SK-N-SH (cell line): ENCODE measurements at regions not wholly inside any gene's neighbourhood (a gene's known extent, or its start where the extent isn't known, plus 50 kb on each side); places are given as distances from the start of the nearest gene placed in this dataset.

Source experiments
- CTCF ChIA-PET: fragments of 300-600, 350-600 bp; formaldehyde crosslinking; extraction: SDS; loops from one replicate; lab custom pipeline; 2021; lab: Yijun Ruan, JAX
- POLR2A ChIA-PET: fragments of 350-600 bp; sonication (Branson Sonifier 250); formaldehyde crosslinking; extraction: SDS; loops from one replicate; lab custom pipeline; 2020; ENCODE audit warnings: antibody characterized with exemption, inconsistent platforms; lab: Yijun Ruan, JAX
- DNase-seq: peaks from one replicate; pipeline ENCODE4 v3.0.0; 2012
- H2AFZ ChIP-seq: fragments of 200-600 bp; sonication (generic); 2 replicates; pipeline ENCODE4 v1.8.1; 2016; ENCODE audit warnings: antibody characterized with exemption, mild to moderate bottlenecking, low read depth
- H3F3A ChIP-seq: fragments of 200-600 bp; sonication (generic); replicated peaks from 2 replicates; pipeline ENCODE3; 2016; ENCODE audit warnings: antibody characterized with exemption, mild to moderate bottlenecking; ENCODE audit not compliant: insufficient read depth
- H3K27ac ChIP-seq, 2 experiments: fragments of 200-500 bp in 1 of 2; fragments of 200-600 bp in 1 of 2; sonication (Bioruptor generic) in 1 of 2; sonication (generic), shearing (Covaris generic) in 1 of 2; 2 replicates each; pipeline versions ENCODE4 v1.5.1 to v1.6.1; 2014 to 2016; ENCODE audit warnings: low read depth in 2 of 2, inconsistent platforms in 1 of 2, low read length in 1 of 2, mild to moderate bottlenecking in 1 of 2, mixed read lengths in 1 of 2
- H3K27me3 ChIP-seq: fragments of 200-600 bp; sonication (generic), shearing (Covaris generic); 2 replicates; pipeline ENCODE4 v1.6.1; 2016; ENCODE audit warnings: mixed run types; ENCODE audit not compliant: insufficient read depth
- H3K36me3 ChIP-seq, 2 experiments: fragments of 200-500 bp in 1 of 2; fragments of 200-600 bp in 1 of 2; sonication (Bioruptor generic) in 1 of 2; sonication (generic) in 1 of 2; replicated peaks in 1 of 2; 2 replicates each; pipeline versions ENCODE3 to v1.5.1; 2014 to 2016; ENCODE audit warnings: low read length in 1 of 2, mild to moderate bottlenecking in 1 of 2; ENCODE audit not compliant: insufficient read depth in 2 of 2, control insufficient read depth in 1 of 2
- H3K4me1 ChIP-seq, 2 experiments: fragments of 200-500 bp in 1 of 2; fragments of 200-600 bp in 1 of 2; sonication (Bioruptor generic) in 1 of 2; sonication (generic), shearing (Covaris generic) in 1 of 2; 2 replicates each; pipeline versions ENCODE4 v1.5.1 to v1.6.1; 2014 to 2016; ENCODE audit warnings: low read depth in 1 of 2, low read length in 1 of 2, mixed run types in 1 of 2; ENCODE audit not compliant: insufficient read depth in 2 of 2, control insufficient read depth in 1 of 2
- H3K4me2 ChIP-seq: fragments of 200-600 bp; sonication (generic), shearing (Covaris generic); 2 replicates; pipeline ENCODE4 v1.6.1; 2017; ENCODE audit warnings: mixed run types
- H3K4me3 ChIP-seq, 2 experiments: fragments of 200-500 bp in 1 of 2; fragments of 200-600 bp in 1 of 2; sonication (Bioruptor generic) in 1 of 2; sonication (generic), shearing (Covaris generic) in 1 of 2; 2 replicates each; pipeline versions ENCODE4 v1.5.1 to v1.8.1; 2014 to 2016; ENCODE audit warnings: low read depth in 2 of 2, inconsistent platforms in 1 of 2, low read length in 1 of 2, mild to moderate bottlenecking in 1 of 2, mixed read lengths in 1 of 2, moderate library complexity in 1 of 2
- H3K79me2 ChIP-seq: fragments of 200-600 bp; sonication (generic); 2 replicates; pipeline ENCODE4 v1.8.1; 2017; ENCODE audit warnings: mild to moderate bottlenecking; ENCODE audit not compliant: insufficient read depth
- H3K9ac ChIP-seq: fragments of 200-600 bp; sonication (generic); 2 replicates; pipeline ENCODE4 v1.6.1; 2017; ENCODE audit warnings: mixed run types
- H3K9me2 ChIP-seq: fragments of 200-600 bp; sonication (generic); 2 replicates; pipeline ENCODE4 v1.6.1; 2017; ENCODE audit warnings: mixed run types
- H3K9me3 ChIP-seq: fragments of 200-600 bp; sonication (generic); 2 replicates; pipeline ENCODE4 v1.6.1; 2017; ENCODE audit warnings: mixed run types, mild to moderate bottlenecking, moderate library complexity
- H4K20me1 ChIP-seq: fragments of 200-600 bp; sonication (generic); 2 replicates; pipeline ENCODE4 v1.6.1; 2017; ENCODE audit warnings: mild to moderate bottlenecking, mixed run types; ENCODE audit not compliant: insufficient read depth
- EP300 ChIP-seq, 2 experiments: IDR thresholded peaks; 2 replicates each; pipeline versions ENCODE4 v1.4.0 to v1.6.1; 2012; ENCODE audit warnings: borderline replicate concordance in 1 of 2, low read depth in 1 of 2, low read length in 1 of 2
- EZH2phosphoT487 ChIP-seq: fragments of 200-600 bp; sonication (generic); IDR thresholded peaks from 2 replicates; pipeline ENCODE4 v1.6.1; 2017; ENCODE audit warnings: low read depth, mixed run types, mild to moderate bottlenecking, antibody characterized with exemption, moderate library complexity, borderline replicate concordance
- FOXM1 ChIP-seq: IDR thresholded peaks from 2 replicates; pipeline ENCODE4 v1.4.0; 2012; ENCODE audit warnings: low read depth, mild to moderate bottlenecking
- GABPA ChIP-seq: IDR thresholded peaks from 2 replicates; pipeline ENCODE4 v1.4.0; 2012; ENCODE audit warnings: low read depth, mild to moderate bottlenecking
- JUND ChIP-seq: IDR thresholded peaks from 2 replicates; pipeline ENCODE4 v1.4.0; 2012
- NRF1 ChIP-seq: IDR thresholded peaks from 2 replicates; pipeline ENCODE4 v1.6.1; 2012; ENCODE audit warnings: low read depth, mild to moderate bottlenecking, low read length
- RAD21 ChIP-seq: IDR thresholded peaks from 2 replicates; pipeline ENCODE4 v1.6.1; 2012; ENCODE audit warnings: mild to moderate bottlenecking, low read length
- SIN3A ChIP-seq: IDR thresholded peaks from 2 replicates; pipeline ENCODE4 v1.6.1; 2012; ENCODE audit warnings: low read depth, mild to moderate bottlenecking, low read length, moderate library complexity, borderline replicate concordance
- TCF12 ChIP-seq: IDR thresholded peaks from 2 replicates; pipeline ENCODE4 v1.4.0; 2012
- TEAD4 ChIP-seq: IDR thresholded peaks from 2 replicates; pipeline ENCODE4 v1.4.0; 2012; ENCODE audit warnings: mild to moderate bottlenecking, borderline replicate concordance; ENCODE audit not compliant: insufficient read depth
- USF1 ChIP-seq: IDR thresholded peaks from 2 replicates; pipeline ENCODE4 v1.4.0; 2012; ENCODE audit warnings: low read depth, borderline replicate concordance
- USF2 ChIP-seq: fragments of 150-350 bp; IDR thresholded peaks from 2 replicates; pipeline ENCODE4 v1.6.1; 2017; ENCODE audit warnings: antibody characterized with exemption, low read length, low read depth, borderline replicate concordance
- WGBS: methylation state at CpG from one replicate; pipeline ENCODE4 v1.1.6; 2017; ENCODE audit warnings: low lambda C conversion rate; 5-methylcytosine and 5-hydroxymethylcytosine counted together

- no peak for TF ChIP-seq RAD21
- no peak for TF ChIP-seq EZH2phosphoT487
- TF ChIP-seq USF2 = no peak
- TF ChIP-seq JUND = no peak
- TF ChIP-seq FOXM1 = no peak
- no peak for TF ChIP-seq EP300 (IDR thresholded peaks at IDR 0.05; ENCODE audit: borderline replicate concordance in 1 of 2, low read depth in 1 of 2, low read length in 1 of 2)
- TF ChIP-seq TEAD4 = no peak
- no peak for TF ChIP-seq SIN3A
- Histone ChIP-seq H3K36me3 (no peaks in the 10 kb centered on the region), H3K9ac (no peak overlapping the region), H3K27ac (no peak overlapping the region), H3K79me2 (no peaks in the 10 kb centered on the region), H3K9me2 (no peaks in the 10 kb centered on the region), H3K9me3 (no peaks in the 10 kb centered on the region), H3K4me1 (no peaks in the 10 kb centered on the region; a peak in 1 of 4 replicates), H3F3A (no peaks in the 10 kb centered on the region), H3K4me2 (no peak overlapping the region), H3K27me3 (no peaks in the 10 kb centered on the region), H2AFZ (no peak overlapping the region), H3K4me3 (no peak overlapping the region), H4K20me1 (no peaks in the 10 kb centered on the region)
- 11% methylated on average over 4 of the region's 5 CpGs for WGBS
- CTCF ChIA-PET = interaction anchor here (1.8 to 3.3 kb wide), 2 partner anchors 16 to 39 kb away, joined by 5 to 12 read pairs; no protein-coding TSS in a partner anchor
- POLR2A ChIA-PET = no interaction called here
- DNase-seq = no peak
These were observed 303.6 kb downstream of the MATN1 start for GRCh38 chr1:30419831-30420230.

- POLR2A ChIA-PET = no interaction called here
- no peak for DNase-seq
- CTCF ChIA-PET = interaction anchor here (1.8 to 3.3 kb wide), 2 partner anchors 16 to 39 kb away, joined by 5 to 12 read pairs; no protein-coding TSS in a partner anchor
These were observed 304.3 kb downstream of the MATN1 start for GRCh38 chr1:30418939-30419720.

More at GRCh38 chr1:30418939-30419720, 304.3 kb downstream of the MATN1 start:
- Histone ChIP-seq H2AFZ (no peak overlapping the region), H3K9ac (no peak overlapping the region), H3K27ac (no peak overlapping the region), H3K4me3 (no peak overlapping the region), H3F3A (no peaks in the 10 kb centered on the region), H3K36me3 (no peaks in the 10 kb centered on the region), H4K20me1 (no peaks in the 10 kb centered on the region), H3K9me2 (no peaks in the 10 kb centered on the region), H3K79me2 (no peaks in the 10 kb centered on the region), H3K4me1 (no peaks in the 10 kb centered on the region; a peak in 1 of 4 replicates), H3K27me3 (no peaks in the 10 kb centered on the region), H3K9me3 (no peaks in the 10 kb centered on the region), H3K4me2 (no peak overlapping the region)
- 48% methylated on average over 6 of the region's 7 CpGs for WGBS
- TF ChIP-seq USF1 = no peak
- no peak for TF ChIP-seq RAD21
- no peak for TF ChIP-seq GABPA
- TF ChIP-seq NRF1 = no peak
- TF ChIP-seq TCF12 = no peak
